ENCODE measurements at regions not wholly inside any gene's neighbourhood (a gene's known extent, or its start where the extent isn't known, plus 50 kb on each side); places are given as distances from the start of the nearest gene placed in this dataset.

DNA sequence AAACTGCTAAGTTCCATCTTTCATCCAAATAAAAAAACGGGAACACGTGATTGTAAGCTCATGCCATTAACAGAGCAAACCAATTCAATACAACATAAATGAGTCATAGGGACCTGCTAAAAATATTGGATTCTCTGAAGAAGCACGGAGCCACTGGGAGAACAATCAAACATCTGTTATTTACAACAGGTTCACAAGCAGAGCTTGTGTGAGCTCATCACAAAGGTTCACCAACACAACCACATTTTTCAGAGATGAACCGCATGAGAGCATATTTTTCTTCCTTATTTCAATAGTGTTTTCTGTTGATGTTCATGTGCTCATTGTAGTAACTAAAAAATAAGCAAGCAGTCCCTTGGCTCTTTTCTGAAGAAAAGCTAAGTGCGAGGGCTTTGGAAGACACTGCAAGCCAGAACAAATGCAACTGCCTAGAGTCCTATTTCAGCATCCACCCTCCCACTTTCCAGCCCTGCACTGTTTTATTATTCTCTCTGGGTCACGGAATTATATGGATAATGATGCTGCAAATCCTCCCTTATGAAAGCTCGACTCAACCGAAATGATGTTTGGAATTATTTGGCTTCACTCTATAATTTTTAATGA, 545.8 kb downstream of the LIG4 start:
- no peak overlapping the region for H3K27ac Mint-ChIP-seq (ENCODE audit: unreplicated experiment)
- Histone ChIP-seq H3K4me3 (ENCODE audit: insufficient read depth, low read depth, low read length) (no peak overlapping the region), H3K9ac (ENCODE audit: low read length) (no peak overlapping the region), H4K20me1 (ENCODE audit: insufficient read depth, low read length) (no peaks in the 10 kb centered on the region), H3K27me3 (ENCODE audit: insufficient read depth, low read length) (no peaks in the 10 kb centered on the region), H3K9me3 (ENCODE audit: insufficient read depth, low read depth, low read length) (no peaks in the 10 kb centered on the region), H3K27ac (ENCODE audit: low read depth, low read length) (no peak overlapping the region), H3K4me2 (ENCODE audit: low read length) (no peak overlapping the region), H3K36me3 (ENCODE audit: insufficient read depth, low read length) (no peaks in the 10 kb centered on the region), H2AFZ (ENCODE audit: low read depth, low read length) (no peak overlapping the region), H3K79me2 (ENCODE audit: insufficient read depth, low read length) (no peaks in the 10 kb centered on the region), H3K4me1 (ENCODE audit: insufficient read depth, low read length) (no peaks in the 10 kb centered on the region)
- H3K4me3 Mint-ChIP-seq (ENCODE audit: unreplicated experiment): no peak overlapping the region
- FAIRE-seq: no peak
- no peaks in the 10 kb centered on the region for H3K36me3 Mint-ChIP-seq (ENCODE audit: low read depth, unreplicated experiment)
- peaks cover under 1% of the 10 kb centered on the region for H3K9me3 Mint-ChIP-seq (ENCODE audit: unreplicated experiment)
- H3K27me3 Mint-ChIP-seq (ENCODE audit: low read depth, unreplicated experiment): no peaks in the 10 kb centered on the region
- DNase-seq (ENCODE audit: low read depth): peak; percentile 74
- no peak for TF ChIP-seq EZH2 (IDR thresholded peaks at IDR 0.05; ENCODE audit: insufficient read depth, low read length)
- no peaks in the 10 kb centered on the region for H3K4me1 Mint-ChIP-seq (ENCODE audit: low read depth, unreplicated experiment)

DNA sequence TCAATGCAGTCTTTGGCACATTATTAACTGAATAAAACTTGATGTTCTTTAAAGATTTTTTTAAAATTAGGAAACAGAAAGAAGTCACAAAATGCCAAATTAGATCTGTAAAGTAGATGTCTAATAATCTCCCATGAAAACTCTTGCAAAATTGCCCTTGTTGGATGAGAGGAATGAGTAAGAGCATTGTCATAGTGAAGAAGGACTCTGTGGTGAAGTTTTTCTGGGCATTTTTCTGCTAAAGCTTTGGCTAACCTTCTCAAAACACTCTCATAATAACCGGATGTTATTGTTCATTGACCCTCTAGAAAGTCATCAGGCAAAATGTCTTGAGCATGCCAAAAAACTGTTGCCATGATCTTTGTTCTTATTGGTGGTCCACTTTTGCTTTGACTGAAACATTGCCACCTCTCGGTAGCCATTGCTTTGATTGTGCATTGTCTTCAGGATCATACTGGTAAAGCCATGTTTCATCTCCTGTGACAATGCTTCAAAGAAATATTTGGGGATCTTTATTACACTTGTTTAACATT, 549.3 kb downstream of the LIG4 start:
- Mint-ChIP-seq H3K27me3 (ENCODE audit: low read depth, unreplicated experiment) (no peaks in the 10 kb centered on the region), H3K4me3 (ENCODE audit: unreplicated experiment) (no peak overlapping the region), H3K9me3 (ENCODE audit: unreplicated experiment) (peaks cover 2% of the 10 kb centered on the region), H3K36me3 (ENCODE audit: low read depth, unreplicated experiment) (no peaks in the 10 kb centered on the region), H3K27ac (ENCODE audit: unreplicated experiment) (no peak overlapping the region), H3K4me1 (ENCODE audit: low read depth, unreplicated experiment) (no peaks in the 10 kb centered on the region)
- DNase-seq (ENCODE audit: low read depth): peak; percentile 4
- no peaks in the 10 kb centered on the region for H3K9me3 ChIP-seq (ENCODE audit: insufficient read depth, low read depth, low read length)
- H3K4me2 ChIP-seq (ENCODE audit: low read length): no peak overlapping the region
- H4K20me1 ChIP-seq (ENCODE audit: insufficient read depth, low read length): no peaks in the 10 kb centered on the region
- H3K27me3 ChIP-seq (ENCODE audit: insufficient read depth, low read length): no peaks in the 10 kb centered on the region
- no peaks in the 10 kb centered on the region for H3K36me3 ChIP-seq (ENCODE audit: insufficient read depth, low read length)
- H2AFZ ChIP-seq (ENCODE audit: low read depth, low read length): no peak overlapping the region
- no peak for TF ChIP-seq CTCF (IDR thresholded peaks at IDR 0.05; ENCODE audit: insufficient read depth, low read depth, low read length)
- no peak for TF ChIP-seq EZH2 (IDR thresholded peaks at IDR 0.05; ENCODE audit: insufficient read depth, low read length)
- H3K79me2 ChIP-seq (ENCODE audit: insufficient read depth, low read length): no peaks in the 10 kb centered on the region
- no peaks in the 10 kb centered on the region for H3K4me1 ChIP-seq (ENCODE audit: insufficient read depth, low read length)
- no peak overlapping the region for H3K9ac ChIP-seq (ENCODE audit: low read length)
- H3K27ac ChIP-seq (ENCODE audit: low read depth, low read length): no peak overlapping the region
- H3K4me3 ChIP-seq (ENCODE audit: insufficient read depth, low read depth, low read length): no peak overlapping the region
- FAIRE-seq: no peak

DNA sequence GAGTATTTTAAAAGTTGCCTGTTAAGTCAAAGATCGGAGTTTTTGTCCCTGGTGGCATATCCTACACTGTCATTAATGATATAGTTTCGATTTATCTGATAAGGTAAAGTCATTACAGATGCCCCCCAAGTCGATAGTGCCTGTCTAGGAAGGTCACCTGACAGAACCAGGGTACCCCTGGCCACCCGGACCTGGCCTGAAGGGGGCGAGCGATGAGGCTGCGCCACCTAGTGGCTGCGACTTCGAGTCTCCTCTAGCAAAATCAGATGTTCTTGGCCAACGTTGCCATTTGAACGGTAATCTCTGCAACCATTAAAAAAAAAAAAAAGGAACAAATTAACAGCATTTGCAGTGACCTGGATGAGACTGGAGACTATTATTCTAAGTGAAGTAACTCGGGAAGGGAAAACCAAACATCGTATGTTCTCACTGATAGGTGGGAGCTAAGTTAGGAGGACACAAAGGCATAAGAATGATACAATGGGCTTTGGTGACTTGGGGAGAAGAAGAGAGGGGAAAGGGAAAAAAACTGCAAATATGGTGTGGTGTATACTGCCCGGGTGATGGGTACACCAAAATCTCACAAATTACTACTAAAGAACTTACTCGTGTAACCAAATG, 565.1 kb downstream of the LIG4 start:
- Mint-ChIP-seq H3K9me3 (ENCODE audit: unreplicated experiment) (no peaks in the 10 kb centered on the region), H3K4me1 (ENCODE audit: low read depth, unreplicated experiment) (no peaks in the 10 kb centered on the region), H3K27ac (ENCODE audit: unreplicated experiment) (no peak overlapping the region), H3K27me3 (ENCODE audit: low read depth, unreplicated experiment) (no peaks in the 10 kb centered on the region), H3K4me3 (ENCODE audit: unreplicated experiment) (no peak overlapping the region), H3K36me3 (ENCODE audit: low read depth, unreplicated experiment) (no peaks in the 10 kb centered on the region)
- H3K4me1 ChIP-seq (ENCODE audit: insufficient read depth, low read length): no peaks in the 10 kb centered on the region
- H2AFZ ChIP-seq (ENCODE audit: low read depth, low read length): no peak overlapping the region
- DNase-seq (ENCODE audit: low read depth) (peak; percentile 25), FAIRE-seq (no peak)
- no peak overlapping the region for H3K4me3 ChIP-seq (ENCODE audit: insufficient read depth, low read depth, low read length)
- no peaks in the 10 kb centered on the region for H4K20me1 ChIP-seq (ENCODE audit: insufficient read depth, low read length)
- H3K4me2 ChIP-seq (ENCODE audit: low read length): no peak overlapping the region
- no peak overlapping the region for H3K27ac ChIP-seq (ENCODE audit: low read depth, low read length)
- H3K9ac ChIP-seq (ENCODE audit: low read length): no peak overlapping the region
- TF ChIP-seq EZH2 (IDR thresholded peaks at IDR 0.05; ENCODE audit: insufficient read depth, low read length) (no peak), CTCF (IDR thresholded peaks at IDR 0.05; ENCODE audit: insufficient read depth, low read depth, low read length) (peak; percentile 84)
- H3K9me3 ChIP-seq (ENCODE audit: insufficient read depth, low read depth, low read length): no peaks in the 10 kb centered on the region
- no peaks in the 10 kb centered on the region for H3K79me2 ChIP-seq (ENCODE audit: insufficient read depth, low read length)
- no peaks in the 10 kb centered on the region for H3K36me3 ChIP-seq (ENCODE audit: insufficient read depth, low read length)
- H3K27me3 ChIP-seq (ENCODE audit: insufficient read depth, low read length): no peaks in the 10 kb centered on the region

Measured in astrocyte (in vitro differentiated cells and primary cell).